Ovary (tissue), 7 donors: ENCODE measurements at regions not wholly inside any gene's neighbourhood (a gene's known extent, or its start where the extent isn't known, plus 50 kb on each side); places are given as distances from the start of the nearest gene placed in this dataset.

ENCODE experiments used
- DNase-seq, 5 donors: peaks; one replicate each; pipeline ENCODE4 v3.0.0-alpha.2; 2019 to 2020
- H3K27ac ChIP-seq, 2 donors: fragments of 200-600 bp; one replicate each; pipeline versions ENCODE4 v1.5.1 to v1.8.0; 2019 to 2022
- H3K27me3 ChIP-seq: fragments of 200-600 bp; one replicate; pipeline ENCODE4 v1.8.0; 2022
- H3K36me3 ChIP-seq: fragments of 200-600 bp; sonication (generic); one replicate; pipeline ENCODE4 v1.5.1; 2019
- H3K4me1 ChIP-seq: one replicate; pipeline ENCODE4 v1.8.1; 2013; ENCODE audit warnings: mild to moderate bottlenecking, moderate library complexity; ENCODE audit not compliant: insufficient read depth
- H3K4me3 ChIP-seq: fragments of 200-600 bp; sonication (generic); one replicate; pipeline ENCODE4 v1.5.1; 2017
- H3K9me3 ChIP-seq, 2 donors: fragments of 200-600 bp in 1 of 2; sonication (generic) in 1 of 2; one replicate each; pipeline versions ENCODE4 v1.5.1 to v1.8.1; 2013 to 2019; ENCODE audit warnings: mild to moderate bottlenecking in 1 of 2, moderate library complexity in 1 of 2
- EP300 ChIP-seq: sonication (generic); formaldehyde crosslinking; IDR thresholded peaks from one replicate; pipeline ENCODE4 v1.6.1; 2017; ENCODE audit warnings: antibody characterized with exemption
- POLR2A ChIP-seq: fragments of 450-650 bp; IDR thresholded peaks from one replicate; pipeline ENCODE4 v1.6.1; 2017; ENCODE audit warnings: antibody characterized with exemption, mild to moderate bottlenecking, moderate library complexity
- whole genome bisulfite sequencing, 3 donors: extraction: QIAGEN DNeasy Blood & Tissue Kit in 1 of 3; methylation state at CpG; one replicate each; pipeline versions ENCODE4 v1.1.5 to v1.1.7; 2013 to 2017; 5-methylcytosine and 5-hydroxymethylcytosine counted together
- intact Hi-C, 4 donors: fragments of 100-400 bp; cut with DNase I; formaldehyde crosslinking; loops; one replicate each; pipeline versions ENCODE4 v1.11.0 to v1.15.1; 2022 to 2023
- TF ChIP-seq, protein P1 (sequence below), 3 donors: fragments of 450-650 bp in 2 of 3; fragments of 200-600 bp in 1 of 3; IDR thresholded peaks; one replicate each; pipeline versions ENCODE4 v1.5.1 to v1.8.0; 2016 to 2022; ENCODE audit warnings: antibody characterized with exemption in 3 of 3, mild to moderate bottlenecking in 1 of 3
- donor health status: DM: no; HTN: no; CAD: no; lungs with moderate emphysema.
- donor health status: DM: no; HTN: no; CAD: no.
- donor health status: Bipolar disorder and iron deficiency.
- donor health status: DM: no; HTN: no; CAD: no.
- donor health status: DM: yes; HTN: yes; CAD: no.

- TF ChIP-seq EP300 (no peak), POLR2A (no peak)
- TF ChIP-seq, protein P1, sequence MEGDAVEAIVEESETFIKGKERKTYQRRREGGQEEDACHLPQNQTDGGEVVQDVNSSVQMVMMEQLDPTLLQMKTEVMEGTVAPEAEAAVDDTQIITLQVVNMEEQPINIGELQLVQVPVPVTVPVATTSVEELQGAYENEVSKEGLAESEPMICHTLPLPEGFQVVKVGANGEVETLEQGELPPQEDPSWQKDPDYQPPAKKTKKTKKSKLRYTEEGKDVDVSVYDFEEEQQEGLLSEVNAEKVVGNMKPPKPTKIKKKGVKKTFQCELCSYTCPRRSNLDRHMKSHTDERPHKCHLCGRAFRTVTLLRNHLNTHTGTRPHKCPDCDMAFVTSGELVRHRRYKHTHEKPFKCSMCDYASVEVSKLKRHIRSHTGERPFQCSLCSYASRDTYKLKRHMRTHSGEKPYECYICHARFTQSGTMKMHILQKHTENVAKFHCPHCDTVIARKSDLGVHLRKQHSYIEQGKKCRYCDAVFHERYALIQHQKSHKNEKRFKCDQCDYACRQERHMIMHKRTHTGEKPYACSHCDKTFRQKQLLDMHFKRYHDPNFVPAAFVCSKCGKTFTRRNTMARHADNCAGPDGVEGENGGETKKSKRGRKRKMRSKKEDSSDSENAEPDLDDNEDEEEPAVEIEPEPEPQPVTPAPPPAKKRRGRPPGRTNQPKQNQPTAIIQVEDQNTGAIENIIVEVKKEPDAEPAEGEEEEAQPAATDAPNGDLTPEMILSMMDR (IDR thresholded peaks at IDR 0.05), result no peak
- H3K4me3 ChIP-seq, result no peak overlapping the region
- no peak for DNase-seq
- intact Hi-C loops, result loop anchor here in 1 of 4 donors (10.0 kb wide), 1 partner anchor 236 kb away; no protein-coding TSS in a partner anchor
- H3K4me1 ChIP-seq, result no peaks in the 10 kb centered on the region
- no peak overlapping the region for H3K27ac ChIP-seq
- 76 to 81% (median 80%) methylated on average over 4 of the region's 4 CpGs for WGBS, 3 donors
- no peaks in the 10 kb centered on the region for H3K9me3 ChIP-seq
- no peaks in the 10 kb centered on the region for H3K27me3 ChIP-seq
- no peaks in the 10 kb centered on the region for H3K36me3 ChIP-seq
Measured at GRCh38 chr7:21269021-21269420, 158.9 kb upstream of the SP4 start.

DNA sequence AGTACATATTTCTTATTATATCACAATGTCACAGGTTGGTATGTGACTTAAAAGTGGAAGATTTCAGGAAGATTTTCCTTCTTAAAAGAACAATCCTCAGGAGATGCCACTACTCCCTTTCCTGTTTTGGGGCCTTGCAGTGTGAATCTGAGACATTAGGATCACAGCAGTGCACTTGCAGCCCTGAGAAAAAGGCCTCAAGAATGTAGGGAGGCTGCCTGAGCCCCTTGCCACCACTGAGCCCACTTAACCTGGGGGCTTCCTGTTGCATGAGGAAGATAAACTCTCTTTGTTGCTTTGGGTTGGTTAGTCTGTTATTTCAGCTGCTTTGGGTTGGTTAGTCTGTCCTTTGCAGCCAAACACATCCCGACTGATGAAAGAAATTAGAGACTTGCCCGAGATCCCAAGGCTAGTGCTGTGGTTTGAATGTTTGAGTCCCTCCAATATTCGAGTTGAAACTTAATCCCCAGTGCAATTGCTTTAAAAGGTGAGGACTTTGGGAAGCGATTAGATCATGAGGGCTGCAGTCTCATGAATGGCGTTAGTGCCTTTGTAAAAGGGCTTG lies 151.3 kb upstream of the SP4 start:
- H3K4me1 ChIP-seq, result no peaks in the 10 kb centered on the region
- H3K4me3 ChIP-seq, result no peak overlapping the region
- intact Hi-C loops, result no loop called here
- no peak overlapping the region for H3K27ac ChIP-seq
- WGBS, 3 donors, result 54 to 71% (median 57%) methylated on average over 5 of the region's 5 CpGs
- no peaks in the 10 kb centered on the region for H3K36me3 ChIP-seq
- DNase-seq, result no peak
- H3K27me3 ChIP-seq, result no peaks in the 10 kb centered on the region
- TF ChIP-seq POLR2A (no peak), EP300 (no peak)
- TF ChIP-seq, protein P1 (IDR thresholded peaks at IDR 0.05), result no peak
- no peaks in the 10 kb centered on the region for H3K9me3 ChIP-seq

DNA sequence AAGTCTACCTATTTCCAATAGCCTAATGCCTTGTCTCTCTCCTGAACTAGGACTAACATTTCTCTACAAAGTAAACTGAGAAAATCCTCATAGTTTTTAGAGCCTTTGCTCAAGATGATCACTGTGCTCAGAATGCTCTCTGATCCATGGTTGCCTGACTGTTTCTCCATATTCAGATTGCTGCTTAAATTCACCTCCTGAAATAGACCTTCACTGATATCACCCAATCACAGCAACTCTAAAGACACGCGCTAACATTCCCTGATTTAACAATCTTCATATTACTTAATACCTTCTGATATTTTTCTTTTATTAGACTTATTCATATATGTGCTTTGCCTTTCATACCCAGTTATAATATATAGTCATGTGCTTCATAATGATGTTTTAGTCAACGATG lies 148.9 kb upstream of the SP4 start:
- H3K4me1 ChIP-seq, result no peaks in the 10 kb centered on the region

GRCh38 chr7:21281193-21281592 lies 146.7 kb upstream of the SP4 start:
- Histone ChIP-seq H3K9me3 (no peaks in the 10 kb centered on the region), H3K27ac (no peak overlapping the region), H3K36me3 (no peaks in the 10 kb centered on the region), H3K27me3 (no peaks in the 10 kb centered on the region), H3K4me1 (no peaks in the 10 kb centered on the region), H3K4me3 (no peak overlapping the region)
- no peak for DNase-seq
- TF ChIP-seq EP300 (no peak), POLR2A (no peak)
- TF ChIP-seq, protein P1 (IDR thresholded peaks at IDR 0.05), result no peak
- intact Hi-C loops, result no loop called here

More for the DNA sequence above, 148.9 kb upstream of the SP4 start:
- 95% methylated on average over 3 of the region's 3 CpGs for WGBS, 3 donors
- intact Hi-C loops, result no loop called here
- no peak for DNase-seq
- no peaks in the 10 kb centered on the region for H3K9me3 ChIP-seq
- no peak overlapping the region for H3K27ac ChIP-seq
- H3K27me3 ChIP-seq, result no peaks in the 10 kb centered on the region
- H3K36me3 ChIP-seq, result no peaks in the 10 kb centered on the region
- no peak for TF ChIP-seq EP300
- TF ChIP-seq, protein P1 (IDR thresholded peaks at IDR 0.05), result no peak
- TF ChIP-seq POLR2A, result no peak
- H3K4me3 ChIP-seq, result no peak overlapping the region
